BLaER1 (cell line): ENCODE measurements at regions not wholly inside any gene's neighbourhood (a gene's known extent, or its start where the extent isn't known, plus 50 kb on each side); places are given as distances from the start of the nearest gene placed in this dataset.

ENCODE experiments used
- H3K27ac ChIP-seq: shearing (Covaris generic); formaldehyde crosslinking; 2 replicates; pipeline ENCODE4 v1.8.1; 2022
- H3K27me3 ChIP-seq: shearing (Covaris generic); formaldehyde crosslinking; 2 replicates; pipeline ENCODE4 v1.8.1; 2022
- H3K36me3 ChIP-seq: shearing (Covaris generic); formaldehyde crosslinking; 2 replicates; pipeline ENCODE4 v1.8.1; 2022
- H3K4me1 ChIP-seq: shearing (Covaris generic); formaldehyde crosslinking; 2 replicates; pipeline ENCODE4 v1.8.1; 2022
- H3K4me2 ChIP-seq: shearing (Covaris generic); formaldehyde crosslinking; 2 replicates; pipeline ENCODE4 v1.8.1; 2022
- H3K4me3 ChIP-seq: shearing (Covaris generic); formaldehyde crosslinking; 2 replicates; pipeline ENCODE4 v1.8.1; 2022
- H3K9ac ChIP-seq: shearing (Covaris generic); formaldehyde crosslinking; 2 replicates; pipeline ENCODE4 v1.8.1; 2022
- H3K9me3 ChIP-seq: shearing (Covaris generic); formaldehyde crosslinking; 2 replicates; pipeline ENCODE4 v1.8.1; 2022
- H4K20me1 ChIP-seq: shearing (Covaris generic); formaldehyde crosslinking; 2 replicates; pipeline ENCODE4 v1.8.1; 2022
- Cebpa-rat ChIP-seq: shearing (Covaris generic); IDR thresholded peaks from 2 replicates; pipeline ENCODE4 v1.8.1; 2022

DNA sequence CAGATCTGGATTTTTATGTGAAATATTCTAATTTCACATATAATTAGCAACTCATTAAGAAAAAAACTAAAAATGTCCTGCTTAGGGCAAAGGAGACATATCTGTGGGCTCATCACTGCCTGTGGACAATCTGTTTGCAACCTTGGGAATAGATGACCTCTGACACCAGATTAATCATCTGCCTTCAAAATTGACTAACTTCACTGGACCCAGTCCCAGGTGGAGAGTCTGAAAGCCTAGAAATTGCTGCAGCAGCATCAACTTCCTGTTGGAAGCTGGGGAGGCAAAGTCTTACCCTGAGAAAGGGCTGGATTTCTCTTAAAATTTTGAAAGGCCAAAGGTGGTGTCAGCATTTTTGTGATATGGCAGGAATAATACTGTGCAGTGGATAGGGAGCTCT, 76.3 kb upstream of the TNC start:
- H3K9me3 ChIP-seq: peaks cover 5% of the 10 kb centered on the region
- no peak for TF ChIP-seq Cebpa-rat
- H3K4me1 ChIP-seq: peaks cover 15% of the 10 kb centered on the region
- no peak overlapping the region for H3K4me2 ChIP-seq
- H4K20me1 ChIP-seq: no peaks in the 10 kb centered on the region
- no peak overlapping the region for H3K27ac ChIP-seq
- H3K4me3 ChIP-seq: no peak overlapping the region
- H3K36me3 ChIP-seq: no peaks in the 10 kb centered on the region
- no peak overlapping the region for H3K9ac ChIP-seq
- no peaks in the 10 kb centered on the region for H3K27me3 ChIP-seq

DNA sequence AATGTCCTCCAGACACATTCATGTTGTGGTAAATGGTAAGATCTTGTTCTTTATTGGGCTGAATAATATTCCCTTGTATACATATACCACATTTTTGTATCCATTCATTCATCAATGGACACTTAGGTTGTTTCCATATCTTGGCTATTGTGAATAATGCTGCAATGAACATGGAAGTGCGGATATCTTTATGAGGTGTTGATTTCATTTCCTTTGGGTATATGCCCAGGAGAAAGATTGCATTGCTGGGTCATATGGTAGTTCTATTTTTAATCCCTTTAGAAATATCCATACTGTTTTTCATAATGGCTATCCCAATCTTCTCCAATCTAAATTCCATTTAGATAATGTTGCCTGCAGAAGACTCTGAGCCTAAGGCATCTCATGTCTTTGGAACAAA, 78.0 kb upstream of the TNC start:
- peaks cover 15% of the 10 kb centered on the region for H3K4me1 ChIP-seq
- peaks cover 2% of the 10 kb centered on the region for H3K9me3 ChIP-seq
- no peaks in the 10 kb centered on the region for H3K27me3 ChIP-seq
- no peak overlapping the region for H3K4me2 ChIP-seq
- no peak overlapping the region for H3K9ac ChIP-seq
- H3K4me3 ChIP-seq: no peak overlapping the region
- no peaks in the 10 kb centered on the region for H3K36me3 ChIP-seq
- TF ChIP-seq Cebpa-rat: no peak
- H4K20me1 ChIP-seq: no peaks in the 10 kb centered on the region
- H3K27ac ChIP-seq: no peak overlapping the region

DNA sequence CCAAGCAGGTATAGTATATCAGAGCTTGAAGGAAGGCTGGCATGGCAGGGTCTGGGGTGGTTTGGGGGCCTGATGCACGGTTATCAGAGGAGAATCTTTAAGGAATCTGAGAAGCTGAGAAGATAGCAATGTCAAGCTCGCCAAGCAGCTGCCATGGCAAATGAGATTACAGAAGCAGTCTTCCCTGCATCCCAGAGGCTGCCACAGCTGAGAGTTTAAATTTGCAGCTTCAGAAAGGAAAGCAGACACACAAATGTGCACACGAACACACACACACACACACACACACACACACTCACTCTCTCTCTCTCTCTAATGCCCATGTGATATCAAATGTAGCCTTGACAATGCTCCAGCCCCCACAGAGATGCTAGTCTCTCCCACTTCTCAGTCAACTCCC, 79.0 kb upstream of the TNC start:
- TF ChIP-seq Cebpa-rat: no peak
- Histone ChIP-seq H3K36me3 (no peaks in the 10 kb centered on the region), H3K27me3 (no peaks in the 10 kb centered on the region), H3K27ac (no peak overlapping the region), H3K4me1 (peaks cover 12% of the 10 kb centered on the region), H4K20me1 (no peaks in the 10 kb centered on the region), H3K4me3 (no peak overlapping the region), H3K9me3 (no peaks in the 10 kb centered on the region), H3K4me2 (no peak overlapping the region), H3K9ac (no peak overlapping the region)

DNA sequence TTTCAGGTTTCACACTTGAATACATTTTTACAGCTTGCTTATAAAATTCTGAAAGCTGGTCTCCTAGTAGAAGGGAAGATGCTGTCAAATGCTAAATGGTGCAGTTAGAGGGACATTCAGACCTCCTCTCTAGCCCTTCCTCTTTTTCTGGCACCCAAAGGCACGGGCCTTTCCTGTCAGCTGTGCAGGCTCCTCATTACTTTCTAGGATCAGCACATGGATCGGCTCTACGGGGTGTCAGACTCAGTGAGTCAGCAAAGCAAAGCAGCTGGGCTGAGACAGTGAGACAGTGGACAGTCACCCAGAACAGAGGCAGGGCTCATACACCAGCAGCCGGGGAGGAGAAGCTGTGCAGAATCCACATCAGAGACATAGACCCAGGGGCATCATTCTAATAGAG, 80.0 kb upstream of the TNC start:
- no peaks in the 10 kb centered on the region for H3K27me3 ChIP-seq
- no peak for TF ChIP-seq Cebpa-rat
- no peak overlapping the region for H3K4me2 ChIP-seq
- H3K36me3 ChIP-seq: no peaks in the 10 kb centered on the region
- H3K9me3 ChIP-seq: no peaks in the 10 kb centered on the region
- H3K9ac ChIP-seq: no peak overlapping the region
- no peak overlapping the region for H3K4me3 ChIP-seq
- H4K20me1 ChIP-seq: no peaks in the 10 kb centered on the region
- no peak overlapping the region for H3K27ac ChIP-seq
- peaks cover 1% of the 10 kb centered on the region; the same call in 1 of the 2 replicates for H3K4me1 ChIP-seq

DNA sequence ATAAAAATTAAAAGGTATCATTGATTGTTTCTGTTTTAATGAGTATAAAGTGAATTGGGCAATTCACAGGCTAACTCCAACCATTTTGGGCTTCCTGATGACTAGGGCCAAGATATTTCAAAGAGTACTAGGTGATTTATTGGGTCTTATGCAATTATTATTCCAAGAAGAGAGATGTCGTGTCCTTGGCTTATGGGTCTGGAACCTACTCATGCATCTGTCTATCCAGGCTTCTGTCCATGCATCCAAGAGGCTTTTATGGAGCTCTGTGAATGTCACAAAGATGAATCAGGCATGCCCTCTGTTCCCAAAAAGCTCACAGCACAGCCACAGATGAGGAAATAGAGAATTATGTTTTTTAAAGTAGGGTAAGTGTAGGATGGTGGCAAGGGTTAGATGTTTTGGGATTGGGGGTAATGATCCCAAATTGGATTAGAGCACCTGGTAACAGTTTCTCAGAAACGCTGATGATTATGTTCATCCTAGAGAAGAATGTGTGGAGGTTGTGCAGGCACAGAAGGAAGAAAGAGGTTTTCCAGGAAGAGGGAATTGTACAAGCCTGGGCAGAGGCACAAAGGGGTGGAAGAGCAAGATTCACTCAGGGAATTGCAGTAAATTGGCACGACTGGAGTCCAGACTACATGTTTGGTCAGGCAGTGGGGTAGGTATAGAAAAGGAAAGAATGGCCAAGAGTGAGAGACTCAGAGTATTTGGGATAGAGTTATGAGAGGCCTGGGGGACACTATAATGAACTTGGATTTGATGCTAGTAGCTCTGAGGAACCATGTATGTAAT, 83.0 kb upstream of the TNC start:
- H3K4me3 ChIP-seq: no peak overlapping the region
- no peaks in the 10 kb centered on the region for H3K4me1 ChIP-seq
- H3K27me3 ChIP-seq: no peaks in the 10 kb centered on the region
- H3K4me2 ChIP-seq: no peak overlapping the region
- H3K36me3 ChIP-seq: no peaks in the 10 kb centered on the region
- H4K20me1 ChIP-seq: no peaks in the 10 kb centered on the region
- no peaks in the 10 kb centered on the region for H3K9me3 ChIP-seq
- no peak for TF ChIP-seq Cebpa-rat
- H3K27ac ChIP-seq: no peak overlapping the region
- no peak overlapping the region for H3K9ac ChIP-seq

DNA sequence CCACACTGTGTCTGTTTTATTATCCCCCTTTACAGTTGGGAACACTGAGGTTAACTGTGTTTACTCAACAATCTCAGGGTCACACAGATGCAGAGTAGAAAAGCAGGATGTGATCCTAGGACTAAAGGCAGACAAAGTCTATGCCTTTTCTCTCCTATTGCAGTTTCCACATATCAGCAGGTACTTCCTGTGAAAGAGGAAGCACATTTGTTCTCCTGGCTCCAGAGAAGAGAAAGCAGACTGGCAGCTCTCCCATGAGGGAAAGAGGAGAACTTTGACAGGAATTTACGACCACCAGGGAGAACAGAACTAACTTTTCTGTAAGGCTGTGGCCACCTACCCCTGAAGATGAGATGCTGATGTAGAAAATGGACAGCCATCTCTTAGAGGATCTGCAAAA, 84.2 kb upstream of the TNC start:
- Histone ChIP-seq H3K9me3 (no peaks in the 10 kb centered on the region), H3K27me3 (no peaks in the 10 kb centered on the region), H3K4me3 (no peak overlapping the region), H3K27ac (no peak overlapping the region), H3K9ac (no peak overlapping the region), H3K36me3 (no peaks in the 10 kb centered on the region), H4K20me1 (no peaks in the 10 kb centered on the region), H3K4me2 (no peak overlapping the region), H3K4me1 (no peaks in the 10 kb centered on the region)
- TF ChIP-seq Cebpa-rat: no peak

DNA sequence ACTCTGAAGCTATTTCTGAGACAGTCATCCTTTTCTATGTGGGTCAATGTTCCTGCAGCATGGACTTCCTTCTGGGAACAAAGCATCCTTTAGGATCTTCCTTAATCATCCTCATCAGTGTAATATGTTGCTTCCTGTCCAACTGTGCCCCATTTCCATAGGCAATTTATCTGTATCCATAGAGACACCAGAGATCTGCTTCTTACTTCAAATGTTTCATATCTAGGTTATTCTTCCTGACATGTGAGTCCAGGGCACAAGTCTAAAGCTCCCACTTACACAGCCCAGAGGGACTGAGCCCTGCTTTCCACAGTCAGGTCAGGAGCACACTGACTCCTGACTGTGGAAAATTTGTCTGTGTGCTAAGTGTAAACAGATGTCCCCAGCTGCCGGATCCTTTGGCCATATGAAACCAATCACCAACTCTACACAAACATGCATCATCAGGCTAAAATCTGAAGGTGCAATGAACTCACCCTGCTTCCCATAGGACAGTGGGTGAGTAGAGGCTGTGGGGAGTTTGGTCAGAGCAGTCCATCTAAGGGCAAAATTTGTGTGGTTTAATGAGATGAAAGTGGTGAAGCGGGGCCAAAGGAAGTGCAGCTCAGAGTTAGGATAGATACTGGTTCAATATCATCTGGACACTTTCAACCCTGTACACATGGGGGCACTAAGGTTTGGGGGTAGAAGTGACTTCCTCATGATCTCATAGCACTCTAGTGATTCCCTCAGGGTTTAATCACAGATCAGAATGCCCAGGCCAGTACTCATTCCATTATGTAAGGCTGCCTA, 85.2 kb upstream of the TNC start:
- no peaks in the 10 kb centered on the region for H3K36me3 ChIP-seq
- TF ChIP-seq Cebpa-rat: no peak

DNA sequence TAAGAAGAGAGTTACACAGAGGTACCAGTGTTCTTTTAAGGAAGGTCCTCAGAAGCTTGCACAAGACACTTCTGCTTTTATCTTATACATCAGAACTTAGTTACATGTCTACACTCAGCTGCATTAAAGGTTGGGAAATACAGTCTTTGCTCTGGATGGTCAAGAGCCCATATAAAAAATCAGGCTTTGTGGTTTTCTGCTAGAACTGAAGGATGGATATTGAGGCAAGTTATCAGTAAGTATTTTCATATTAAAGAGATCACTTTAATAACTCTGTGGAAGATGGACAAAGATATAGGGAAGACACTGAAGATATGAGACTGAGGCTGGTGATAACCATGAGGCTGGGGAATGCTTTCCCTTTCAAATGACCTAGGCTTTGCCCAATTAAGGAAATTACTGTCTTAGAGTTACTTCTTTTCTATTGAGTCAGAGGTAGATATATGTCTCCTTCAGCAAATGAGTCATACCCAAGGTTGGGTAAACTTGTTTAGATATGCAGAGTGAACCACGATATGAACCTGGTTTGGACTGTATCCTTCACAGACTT, 87.0 kb upstream of the TNC start:
- Histone ChIP-seq H3K27ac (no peak overlapping the region), H3K4me2 (no peak overlapping the region), H3K4me3 (no peak overlapping the region), H3K27me3 (no peaks in the 10 kb centered on the region), H3K9ac (no peak overlapping the region), H3K9me3 (no peaks in the 10 kb centered on the region), H3K4me1 (no peaks in the 10 kb centered on the region), H3K36me3 (no peaks in the 10 kb centered on the region), H4K20me1 (no peaks in the 10 kb centered on the region)
- no peak for TF ChIP-seq Cebpa-rat

More for the DNA sequence above, 85.2 kb upstream of the TNC start:
- Histone ChIP-seq H3K4me3 (no peak overlapping the region), H3K27ac (no peak overlapping the region), H4K20me1 (no peaks in the 10 kb centered on the region), H3K9me3 (no peaks in the 10 kb centered on the region), H3K9ac (no peak overlapping the region), H3K4me1 (no peaks in the 10 kb centered on the region), H3K27me3 (no peaks in the 10 kb centered on the region), H3K4me2 (no peak overlapping the region)

DNA sequence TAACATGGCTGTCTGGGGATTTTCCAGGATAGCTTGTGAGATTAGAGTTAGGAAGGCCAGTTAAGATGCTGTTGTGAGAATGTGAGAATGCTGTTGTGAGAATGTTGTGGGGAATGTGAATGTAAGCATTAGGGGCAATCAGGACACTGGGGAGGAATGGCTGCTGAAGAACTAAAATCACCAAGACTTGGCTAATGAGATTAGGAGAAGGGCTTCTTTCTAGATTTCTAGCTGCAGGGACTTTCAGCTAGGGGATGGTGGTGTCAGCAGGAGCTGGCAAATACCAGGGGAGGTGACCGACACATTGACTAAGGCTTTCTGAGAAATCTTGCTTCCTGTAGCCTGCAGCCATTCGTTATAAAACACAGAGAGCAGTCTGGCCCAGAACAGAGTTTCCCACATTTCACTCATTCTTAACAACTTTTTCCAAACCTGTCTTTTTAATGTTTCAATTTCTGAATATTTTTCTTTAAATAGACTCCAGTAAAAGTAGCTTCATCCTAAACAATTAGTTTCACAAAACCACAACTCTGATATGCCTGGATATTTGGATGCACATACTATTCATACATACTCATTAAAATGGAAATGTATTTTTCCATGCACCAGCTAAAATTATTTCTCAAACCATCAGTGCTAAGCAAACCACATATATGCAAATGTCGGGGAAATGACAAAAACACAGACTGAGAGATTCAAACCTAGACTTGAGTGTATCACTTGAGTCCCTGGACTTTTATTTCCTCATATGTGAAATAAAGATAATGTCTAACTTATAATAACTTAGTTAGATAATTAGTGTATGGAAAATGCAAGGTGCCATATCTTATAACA, 89.3 kb upstream of the TNC start:
- Histone ChIP-seq H3K4me3 (no peak overlapping the region), H3K27me3 (no peaks in the 10 kb centered on the region), H4K20me1 (no peaks in the 10 kb centered on the region), H3K4me2 (no peak overlapping the region), H3K9me3 (no peaks in the 10 kb centered on the region), H3K4me1 (no peaks in the 10 kb centered on the region), H3K36me3 (no peaks in the 10 kb centered on the region), H3K9ac (no peak overlapping the region), H3K27ac (no peak overlapping the region)
- no peak for TF ChIP-seq Cebpa-rat

DNA sequence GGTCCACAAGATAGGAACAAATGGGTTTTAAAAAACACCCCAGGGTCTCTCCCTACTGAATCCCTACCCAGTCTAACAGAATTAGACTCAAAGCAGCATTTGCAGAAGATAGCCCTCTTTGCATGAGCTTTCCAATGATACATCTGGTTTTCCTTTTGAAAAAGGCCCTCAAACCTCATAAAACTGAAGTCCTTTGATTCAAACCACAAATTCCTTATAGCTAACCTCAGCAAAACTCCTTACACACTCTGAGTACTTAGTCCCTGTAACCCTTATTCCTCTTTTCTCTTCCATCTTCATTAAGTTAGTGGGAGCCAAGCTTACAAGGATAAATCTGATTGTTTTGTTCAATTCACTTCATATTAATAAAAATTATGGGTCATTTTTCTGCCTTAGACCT, 90.5 kb upstream of the TNC start:
- H3K27me3 ChIP-seq: no peaks in the 10 kb centered on the region
- H3K9ac ChIP-seq: no peak overlapping the region
- no peak for TF ChIP-seq Cebpa-rat
- H3K4me2 ChIP-seq: no peak overlapping the region
- H3K27ac ChIP-seq: no peak overlapping the region
- H3K9me3 ChIP-seq: no peaks in the 10 kb centered on the region
- 0 out of 2 replicates have a peak, but pooled peaks cover 6% of the 10 kb centered on the region for H3K4me1 ChIP-seq
- no peaks in the 10 kb centered on the region for H3K36me3 ChIP-seq
- no peaks in the 10 kb centered on the region for H4K20me1 ChIP-seq
- H3K4me3 ChIP-seq: no peak overlapping the region
